ENCODE measurements at regions not wholly inside any gene's neighbourhood (a gene's known extent, or its start where the extent isn't known, plus 50 kb on each side); places are given as distances from the start of the nearest gene placed in this dataset.

DNA sequence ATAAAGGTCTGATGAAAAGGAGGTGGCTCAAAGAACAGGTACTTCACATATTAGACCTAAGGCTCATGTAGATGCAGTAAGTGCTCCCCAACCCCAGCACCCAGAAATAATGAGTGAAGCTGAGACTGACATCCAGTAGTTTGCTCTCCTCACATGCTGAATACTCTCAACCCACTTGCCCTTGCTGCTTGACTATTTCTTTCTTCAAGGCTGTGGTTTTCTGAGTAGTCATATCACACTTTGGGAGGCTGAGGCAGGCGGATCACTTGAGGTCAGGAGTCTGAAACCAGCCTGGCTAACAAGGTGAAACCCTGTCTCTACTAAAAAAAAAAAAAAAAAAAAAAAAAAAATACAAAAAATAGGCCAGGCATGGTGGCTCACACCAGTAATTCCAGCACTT, 51.5 kb upstream of the PRPS1 start:
- Histone ChIP-seq H3K4me1 (ENCODE audit: low read depth, poor library complexity, severe bottlenecking) (no peaks in the 10 kb centered on the region), H3K4me3 (IDR thresholded peaks at IDR 0.05; ENCODE audit: insufficient read depth, low read depth, low read length) (no peak overlapping the region), H3K27ac (no peak overlapping the region), H3K27me3 (ENCODE audit: insufficient read depth, low read depth) (no peaks in the 10 kb centered on the region), H4K20me1 (ENCODE audit: insufficient read depth) (no peaks in the 10 kb centered on the region), H2AFZ (ENCODE audit: low read depth) (no peak overlapping the region), H3K9ac (no peak overlapping the region), H3K36me3 (ENCODE audit: insufficient read depth) (no peaks in the 10 kb centered on the region), H3K79me2 (ENCODE audit: insufficient read depth, low read depth) (no peaks in the 10 kb centered on the region), H3K4me2 (no peak overlapping the region)
- TF ChIP-seq, protein P1, sequence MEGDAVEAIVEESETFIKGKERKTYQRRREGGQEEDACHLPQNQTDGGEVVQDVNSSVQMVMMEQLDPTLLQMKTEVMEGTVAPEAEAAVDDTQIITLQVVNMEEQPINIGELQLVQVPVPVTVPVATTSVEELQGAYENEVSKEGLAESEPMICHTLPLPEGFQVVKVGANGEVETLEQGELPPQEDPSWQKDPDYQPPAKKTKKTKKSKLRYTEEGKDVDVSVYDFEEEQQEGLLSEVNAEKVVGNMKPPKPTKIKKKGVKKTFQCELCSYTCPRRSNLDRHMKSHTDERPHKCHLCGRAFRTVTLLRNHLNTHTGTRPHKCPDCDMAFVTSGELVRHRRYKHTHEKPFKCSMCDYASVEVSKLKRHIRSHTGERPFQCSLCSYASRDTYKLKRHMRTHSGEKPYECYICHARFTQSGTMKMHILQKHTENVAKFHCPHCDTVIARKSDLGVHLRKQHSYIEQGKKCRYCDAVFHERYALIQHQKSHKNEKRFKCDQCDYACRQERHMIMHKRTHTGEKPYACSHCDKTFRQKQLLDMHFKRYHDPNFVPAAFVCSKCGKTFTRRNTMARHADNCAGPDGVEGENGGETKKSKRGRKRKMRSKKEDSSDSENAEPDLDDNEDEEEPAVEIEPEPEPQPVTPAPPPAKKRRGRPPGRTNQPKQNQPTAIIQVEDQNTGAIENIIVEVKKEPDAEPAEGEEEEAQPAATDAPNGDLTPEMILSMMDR (conservative IDR thresholded peaks at IDR 0.05; ENCODE audit: low read depth, low read length), result no peak

DNA sequence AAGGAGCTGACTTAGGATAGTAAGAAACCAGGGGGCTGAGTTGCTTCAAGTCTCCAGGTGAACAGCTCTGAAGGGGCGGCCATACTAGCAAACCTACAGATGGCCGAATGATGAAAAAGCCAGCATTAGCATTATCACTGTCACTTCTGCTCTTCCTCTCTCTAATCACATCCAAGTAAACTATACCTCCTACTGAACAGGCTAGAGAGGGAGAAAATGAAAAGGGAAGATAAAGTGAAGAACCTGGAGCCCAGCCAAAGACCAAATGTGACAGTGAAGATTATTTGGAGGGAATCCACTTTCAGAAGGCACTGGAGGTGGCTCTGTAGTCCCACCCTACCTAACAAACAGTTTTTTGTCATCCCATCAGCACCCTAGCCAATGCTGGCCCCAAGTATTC, 50.4 kb upstream of the PRPS1 start:
- no peaks in the 10 kb centered on the region for H3K4me1 ChIP-seq (ENCODE audit: low read depth, poor library complexity, severe bottlenecking)
- no peaks in the 10 kb centered on the region for H3K27me3 ChIP-seq (ENCODE audit: insufficient read depth, low read depth)
- H3K4me2 ChIP-seq, result no peak overlapping the region
- no peak overlapping the region for H2AFZ ChIP-seq (ENCODE audit: low read depth)
- no peak overlapping the region for H3K9ac ChIP-seq
- H3K36me3 ChIP-seq (ENCODE audit: insufficient read depth), result no peaks in the 10 kb centered on the region
- no peaks in the 10 kb centered on the region for H4K20me1 ChIP-seq (ENCODE audit: insufficient read depth)
- TF ChIP-seq, protein P1 (conservative IDR thresholded peaks at IDR 0.05; ENCODE audit: low read depth, low read length), result no peak
- no peak overlapping the region for H3K4me3 ChIP-seq (IDR thresholded peaks at IDR 0.05; ENCODE audit: insufficient read depth, low read depth, low read length)
- H3K79me2 ChIP-seq (ENCODE audit: insufficient read depth, low read depth), result no peaks in the 10 kb centered on the region
- H3K27ac ChIP-seq, result no peak overlapping the region
